ENCODE measurements at regions not wholly inside any gene's neighbourhood (a gene's known extent, or its start where the extent isn't known, plus 50 kb on each side); places are given as distances from the start of the nearest gene placed in this dataset.

DNA sequence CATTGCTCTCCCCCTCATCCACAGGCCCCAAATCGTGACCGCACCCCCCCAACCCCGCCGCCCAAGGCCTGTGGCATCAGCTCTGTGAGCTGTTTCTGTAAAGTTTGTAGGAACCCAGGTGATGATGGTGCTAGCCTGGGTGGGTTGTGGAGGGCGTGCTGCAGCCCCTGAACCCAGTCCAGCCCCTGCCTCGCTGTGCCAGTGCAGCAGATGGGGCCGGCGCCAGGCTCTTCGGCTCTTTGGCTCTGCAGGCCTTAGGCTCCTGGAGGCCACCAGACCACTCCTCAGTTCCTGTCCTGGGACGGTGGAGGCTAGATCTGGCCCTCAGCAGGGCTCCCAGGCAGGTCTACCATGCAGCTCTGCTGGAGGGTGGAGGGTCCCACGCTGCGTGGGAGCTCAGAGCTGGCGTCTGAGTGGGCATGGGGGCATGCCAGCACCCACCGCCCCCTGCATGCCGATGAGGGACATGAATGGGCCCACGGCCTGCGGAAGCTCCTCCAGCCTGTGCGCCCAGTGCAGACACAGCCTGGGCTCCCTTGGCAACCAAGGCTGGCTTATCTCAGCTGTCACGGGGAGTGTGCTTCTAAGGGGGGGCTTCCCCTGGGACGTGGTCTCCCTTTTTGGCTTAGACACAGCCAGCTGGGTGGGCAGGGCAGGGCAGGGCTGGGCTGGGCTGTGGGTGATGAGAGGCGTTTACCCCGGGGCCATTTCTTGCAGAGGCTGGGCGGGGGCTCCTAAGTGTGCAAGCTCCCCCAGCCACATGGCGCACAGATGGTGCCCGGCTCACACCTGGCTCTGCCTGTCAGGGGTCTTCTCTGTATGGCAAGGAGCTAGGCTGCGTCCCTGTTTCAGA is 1187.6 kb downstream of the BRD1 start:
- no peaks in the 10 kb centered on the region for H3K27me3 ChIP-seq (ENCODE audit: control insufficient read depth, insufficient read depth, low read length)
- FAIRE-seq, result no peak
- no peak overlapping the region for H3K4me3 ChIP-seq (ENCODE audit: low read depth, low read length)
- DNase-seq (ENCODE audit: low read depth), result no peak
- TF ChIP-seq, protein P1, sequence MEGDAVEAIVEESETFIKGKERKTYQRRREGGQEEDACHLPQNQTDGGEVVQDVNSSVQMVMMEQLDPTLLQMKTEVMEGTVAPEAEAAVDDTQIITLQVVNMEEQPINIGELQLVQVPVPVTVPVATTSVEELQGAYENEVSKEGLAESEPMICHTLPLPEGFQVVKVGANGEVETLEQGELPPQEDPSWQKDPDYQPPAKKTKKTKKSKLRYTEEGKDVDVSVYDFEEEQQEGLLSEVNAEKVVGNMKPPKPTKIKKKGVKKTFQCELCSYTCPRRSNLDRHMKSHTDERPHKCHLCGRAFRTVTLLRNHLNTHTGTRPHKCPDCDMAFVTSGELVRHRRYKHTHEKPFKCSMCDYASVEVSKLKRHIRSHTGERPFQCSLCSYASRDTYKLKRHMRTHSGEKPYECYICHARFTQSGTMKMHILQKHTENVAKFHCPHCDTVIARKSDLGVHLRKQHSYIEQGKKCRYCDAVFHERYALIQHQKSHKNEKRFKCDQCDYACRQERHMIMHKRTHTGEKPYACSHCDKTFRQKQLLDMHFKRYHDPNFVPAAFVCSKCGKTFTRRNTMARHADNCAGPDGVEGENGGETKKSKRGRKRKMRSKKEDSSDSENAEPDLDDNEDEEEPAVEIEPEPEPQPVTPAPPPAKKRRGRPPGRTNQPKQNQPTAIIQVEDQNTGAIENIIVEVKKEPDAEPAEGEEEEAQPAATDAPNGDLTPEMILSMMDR (IDR thresholded peaks at IDR 0.05; ENCODE audit: insufficient read depth, low read length, severe bottlenecking), result no peak
- H3K36me3 ChIP-seq (ENCODE audit: control insufficient read depth, insufficient read depth, low read length), result no peaks in the 10 kb centered on the region

DNA sequence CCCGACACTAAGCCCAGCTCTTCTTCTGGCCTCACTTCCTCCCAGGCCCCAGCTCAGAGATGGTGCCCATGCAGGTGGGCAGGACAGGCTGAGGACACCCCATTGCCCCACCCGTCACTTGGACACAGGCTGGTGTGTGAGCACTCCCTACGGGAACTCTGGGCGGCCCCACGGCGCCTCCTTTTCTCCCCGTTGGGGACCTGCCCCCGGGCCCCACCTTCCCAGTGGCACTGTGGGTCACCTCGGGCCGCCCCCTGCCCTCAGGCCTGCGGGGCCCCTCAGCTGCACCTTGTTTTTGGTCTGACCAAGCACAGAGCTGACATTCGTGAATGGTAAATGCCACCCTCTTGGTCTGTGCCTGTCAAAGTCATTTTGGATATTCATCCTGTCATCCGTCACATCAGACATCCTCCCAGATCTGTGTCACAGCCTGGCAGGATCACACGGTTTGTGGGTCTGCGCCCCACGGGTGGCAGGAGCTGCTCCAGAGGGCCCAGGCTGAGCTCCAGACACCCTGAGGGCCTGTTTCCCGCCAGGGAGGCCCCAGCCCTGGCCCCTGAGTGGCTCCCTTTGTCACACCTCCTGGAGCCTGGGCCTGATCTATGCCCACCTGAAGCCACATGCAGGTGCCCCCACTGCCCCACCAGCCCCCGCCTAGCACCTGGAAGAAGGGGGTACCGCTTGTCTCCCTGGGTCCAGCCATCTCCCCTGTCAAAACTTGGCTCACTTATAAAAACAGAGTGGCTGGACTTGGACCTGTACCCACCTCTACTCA is 1188.5 kb downstream of the BRD1 start:
- FAIRE-seq (no peak), DNase-seq (ENCODE audit: low read depth) (no peak)
- no peak overlapping the region for H3K4me3 ChIP-seq (ENCODE audit: low read depth, low read length)
- H3K36me3 ChIP-seq (ENCODE audit: control insufficient read depth, insufficient read depth, low read length), result no peaks in the 10 kb centered on the region
- TF ChIP-seq, protein P1 (IDR thresholded peaks at IDR 0.05; ENCODE audit: insufficient read depth, low read length, severe bottlenecking), result no peak
- no peaks in the 10 kb centered on the region for H3K27me3 ChIP-seq (ENCODE audit: control insufficient read depth, insufficient read depth, low read length)

DNA sequence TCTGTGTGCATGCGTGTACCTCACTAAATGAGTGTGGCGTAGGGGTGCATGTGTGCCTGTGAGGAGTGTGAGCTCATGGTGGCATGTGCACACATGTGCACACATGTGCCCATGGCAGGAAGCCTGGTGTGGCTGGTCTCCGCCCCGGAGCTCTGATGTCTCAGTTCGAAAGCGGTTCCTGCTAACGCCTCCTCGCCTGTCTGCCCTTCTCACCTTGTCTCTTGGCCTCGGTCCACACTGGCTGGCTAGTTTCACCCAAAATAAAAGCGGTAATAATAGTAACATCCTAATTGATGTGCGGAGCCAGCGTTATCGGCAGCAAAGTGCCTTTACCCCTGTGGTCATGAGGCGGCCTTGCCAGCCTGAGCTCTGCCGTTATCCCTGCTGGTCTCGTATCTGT is 1190.4 kb downstream of the BRD1 start:
- no peak for FAIRE-seq
- TF ChIP-seq, protein P1 (IDR thresholded peaks at IDR 0.05; ENCODE audit: insufficient read depth, low read length, severe bottlenecking), result no peak
- no peak for DNase-seq (ENCODE audit: low read depth)
- no peaks in the 10 kb centered on the region for H3K27me3 ChIP-seq (ENCODE audit: control insufficient read depth, insufficient read depth, low read length)
- H3K4me3 ChIP-seq (ENCODE audit: low read depth, low read length), result no peak overlapping the region
- H3K36me3 ChIP-seq (ENCODE audit: control insufficient read depth, insufficient read depth, low read length), result no peaks in the 10 kb centered on the region

DNA sequence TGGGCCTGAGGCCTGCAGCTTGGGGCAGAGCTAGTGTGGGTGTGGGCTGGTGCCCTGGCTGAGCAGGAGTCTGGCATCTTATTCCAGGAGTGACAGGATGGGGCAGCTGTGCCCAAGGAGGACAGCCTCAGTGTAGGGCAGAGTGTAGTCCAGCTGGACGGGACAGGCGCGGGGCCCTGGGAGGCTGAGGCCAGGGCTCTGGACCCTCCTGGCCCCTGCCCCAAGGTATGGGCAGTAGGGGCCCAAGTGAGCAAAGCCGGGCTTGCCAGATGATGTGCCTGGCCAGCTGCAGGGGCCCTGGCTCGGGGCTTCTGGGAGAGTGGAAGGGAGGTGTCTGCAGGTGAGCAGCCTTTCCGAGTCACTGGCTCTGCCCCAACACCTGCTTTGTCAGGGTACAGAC is 1190.9 kb downstream of the BRD1 start:
- no peaks in the 10 kb centered on the region for H3K36me3 ChIP-seq (ENCODE audit: control insufficient read depth, insufficient read depth, low read length)
- no peaks in the 10 kb centered on the region for H3K27me3 ChIP-seq (ENCODE audit: control insufficient read depth, insufficient read depth, low read length)
- TF ChIP-seq, protein P1 (IDR thresholded peaks at IDR 0.05; ENCODE audit: insufficient read depth, low read length, severe bottlenecking), result no peak
- DNase-seq (ENCODE audit: low read depth) (no peak), FAIRE-seq (no peak)
- H3K4me3 ChIP-seq (ENCODE audit: low read depth, low read length), result no peak overlapping the region

DNA sequence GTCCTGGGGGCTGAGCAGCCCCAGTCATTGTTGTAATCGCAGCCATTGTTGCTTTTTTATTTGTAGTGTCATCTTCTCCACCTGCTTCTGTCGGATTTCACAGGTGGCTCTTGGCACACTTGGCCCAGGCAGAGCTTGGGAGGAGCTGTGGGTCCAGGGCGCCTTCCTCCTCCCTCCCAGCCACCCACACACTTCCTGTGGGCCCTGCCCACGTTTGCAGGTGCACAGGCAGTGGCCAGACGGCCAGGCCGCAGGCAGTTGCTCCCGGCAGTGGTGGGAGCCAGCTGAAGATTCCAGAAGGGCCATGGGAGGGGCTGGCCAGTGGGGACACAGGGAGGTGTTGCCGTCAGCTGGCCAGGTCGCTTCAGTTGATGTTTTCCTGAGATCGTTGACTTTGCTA is 1191.9 kb downstream of the BRD1 start:
- no peaks in the 10 kb centered on the region for H3K36me3 ChIP-seq (ENCODE audit: control insufficient read depth, insufficient read depth, low read length)
- H3K4me3 ChIP-seq (ENCODE audit: low read depth, low read length), result no peak overlapping the region
- H3K27me3 ChIP-seq (ENCODE audit: control insufficient read depth, insufficient read depth, low read length), result no peaks in the 10 kb centered on the region
- TF ChIP-seq, protein P1 (IDR thresholded peaks at IDR 0.05; ENCODE audit: insufficient read depth, low read length, severe bottlenecking), result no peak
- FAIRE-seq (no peak), DNase-seq (ENCODE audit: low read depth) (no peak)

Data from bronchial epithelial cell (primary cell).